Transverse colon (tissue), 4 donors: ENCODE measurements at regions not wholly inside any gene's neighbourhood (a gene's known extent, or its start where the extent isn't known, plus 50 kb on each side); places are given as distances from the start of the nearest gene placed in this dataset.

ENCODE experiments used
- CTCF ChIP-seq, 5 experiments: fragments of 200-600 bp in 3 of 5; fragments of 450-650 bp in 2 of 5; sonication (generic) in 3 of 5; IDR thresholded peaks; 1 replicate in 2 of 5; 2 replicates in 3 of 5; pipeline ENCODE4 v1.5.1; 2016 to 2017; ENCODE audit warnings: antibody characterized with exemption in 5 of 5, inconsistent platforms in 3 of 5, mild to moderate bottlenecking in 2 of 5, moderate library complexity in 1 of 5
- POLR2AphosphoS5 ChIP-seq, 3 donors: sonication (generic); formaldehyde crosslinking; IDR thresholded peaks; one replicate each; pipeline ENCODE4 v1.6.1; 2016; ENCODE audit warnings: antibody characterized with exemption in 3 of 3

GRCh38 chr3:70736009-70736408 is 423.6 kb upstream of the MDFIC2 start:
- TF ChIP-seq CTCF (IDR thresholded peaks at IDR 0.05): no peak
- no peak for TF ChIP-seq POLR2AphosphoS5 (IDR thresholded peaks at IDR 0.05)
